WTC11 (cell line): ENCODE measurements at regions not wholly inside any gene's neighbourhood (a gene's known extent, or its start where the extent isn't known, plus 50 kb on each side); places are given as distances from the start of the nearest gene placed in this dataset.
"Not testable (repeated sequence)": the region's sequence is repeated elsewhere in the genome, so short reads cannot be mapped to it uniquely, and the experiment has no call there.

Experiments used
- ATF1 ChIP-seq: sonication (generic); formaldehyde crosslinking; IDR thresholded peaks from 2 replicates; pipeline ENCODE4 v1.8.1; 2023; ENCODE audit warnings: mild to moderate bottlenecking, moderate library complexity, missing genetic modification reagents
- ATF2 ChIP-seq: sonication (generic); formaldehyde crosslinking; IDR thresholded peaks from 2 replicates; pipeline ENCODE4 v1.8.1; 2022; ENCODE audit warnings: low read depth, missing genetic modification reagents, borderline replicate concordance
- ATF3 ChIP-seq: sonication (generic); formaldehyde crosslinking; conservative IDR thresholded peaks from 2 replicates; pipeline ENCODE4 v1.8.1; 2022; ENCODE audit warnings: mild to moderate bottlenecking, missing genetic modification reagents
- CTCF ChIP-seq: fragments of 200-600 bp; IDR thresholded peaks from 2 replicates; pipeline ENCODE4 v1.8.0; 2022; ENCODE audit warnings: antibody characterized with exemption
- E2F5 ChIP-seq: sonication (generic); formaldehyde crosslinking; IDR thresholded peaks from 2 replicates; pipeline ENCODE4 v1.8.1; 2022; ENCODE audit warnings: mild to moderate bottlenecking, moderate library complexity, missing genetic modification reagents
- MAX ChIP-seq: sonication (generic); formaldehyde crosslinking; IDR thresholded peaks from 2 replicates; pipeline ENCODE4 v1.8.0; 2022; ENCODE audit warnings: mild to moderate bottlenecking, missing genetic modification reagents
- ZBTB21 ChIP-seq: sonication (generic); formaldehyde crosslinking; IDR thresholded peaks from 2 replicates; pipeline ENCODE4 v1.8.1; 2023; ENCODE audit warnings: mild to moderate bottlenecking, missing genetic modification reagents, borderline replicate concordance

- not testable (repeated sequence) for TF ChIP-seq E2F5 (CRISPR knock-in tag); ATF1 (CRISPR knock-in tag); CTCF; ZBTB21 (CRISPR knock-in tag); ATF3 (CRISPR knock-in tag); ATF2 (CRISPR knock-in tag); MAX
Observed at GRCh38 chr3:195659136-195659533, 61.6 kb upstream of the MUC20 start.
